DOHH2 (cell line): ENCODE measurements at regions not wholly inside any gene's neighbourhood (a gene's known extent, or its start where the extent isn't known, plus 50 kb on each side); places are given as distances from the start of the nearest gene placed in this dataset.

Source experiments
- CTCF ChIP-seq: fragments of 200-600 bp; sonication (generic); IDR thresholded peaks from one replicate; pipeline ENCODE4 v1.5.1; 2014; ENCODE audit warnings: antibody characterized with exemption, mild to moderate bottlenecking, low read depth, low read length; ENCODE audit not compliant: poor library complexity, severe bottlenecking
- EZH2phosphoT487 ChIP-seq: fragments of 200-600 bp; sonication (generic); IDR thresholded peaks from 2 replicates; pipeline ENCODE4 v1.6.1; 2017; ENCODE audit warnings: borderline replicate concordance, mild to moderate bottlenecking, antibody characterized with exemption, low read length, moderate library complexity, mixed read lengths

- TF ChIP-seq CTCF = no peak
- TF ChIP-seq EZH2phosphoT487 = no peak
These were observed 351.0 kb downstream of the PRELID2 start for GRCh38 chr5:145484158-145484557.
